B cell (primary cell): ENCODE measurements at regions not wholly inside any gene's neighbourhood (a gene's known extent, or its start where the extent isn't known, plus 50 kb on each side); places are given as distances from the start of the nearest gene placed in this dataset.
"Not testable (repeated sequence)": the region's sequence is repeated elsewhere in the genome, so short reads cannot be mapped to it uniquely, and the experiment has no call there.

ENCODE experiments used
- ATAC-seq: fragments of 200-7000 bp; cut with Tn5 transposase; one replicate; pipeline ENCODE4 v1.10.0; 2021; ENCODE audit warnings: low read depth, mild to moderate bottlenecking, moderate number of reproducible peaks, moderate library complexity
- CTCF ChIA-PET: fragments of 350-600 bp; sonication (Branson Sonifier 250); formaldehyde crosslinking; loops from one replicate; lab custom pipeline; 2021; ENCODE audit warnings: antibody characterized with exemption, inconsistent platforms; lab: Charles Lee
- POLR2A ChIA-PET: fragments of 350-600 bp; sonication (Branson Sonifier 250); formaldehyde crosslinking; loops from one replicate; lab custom pipeline; 2021; ENCODE audit warnings: antibody characterized with exemption; lab: Charles Lee
- DNase-seq: peaks from one replicate; pipeline ENCODE4 v3.0.0; 2013
- H2AFZ ChIP-seq: 2 replicates; pipeline ENCODE4 v1.6.1; 2012; ENCODE audit warnings: mild to moderate bottlenecking, low read depth, low read length; ENCODE audit not compliant: insufficient read depth, poor library complexity, severe bottlenecking
- H3K27ac ChIP-seq, 2 donors: 1 replicate in 1 of 2; 2 replicates in 1 of 2; pipeline ENCODE4 v1.5.1; 2012 to 2013; ENCODE audit warnings: low read length in 2 of 2, mild to moderate bottlenecking in 2 of 2, moderate library complexity in 1 of 2
- H3K27me3 ChIP-seq, 4 experiments: fragments of 200-600 bp in 1 of 4; sonication (generic) in 1 of 4; replicated peaks in 1 of 4; 1 replicate in 2 of 4; 2 replicates in 2 of 4; pipeline versions ENCODE4 v1.6.1 to v1.7.0; 2013 to 2016; ENCODE audit warnings: low read length in 3 of 4, mild to moderate bottlenecking in 2 of 4, mixed read lengths in 1 of 4, moderate library complexity in 1 of 4; ENCODE audit not compliant: insufficient read depth in 4 of 4, control insufficient read depth in 3 of 4; ENCODE audit errors: control extremely low read depth in 1 of 4
- H3K36me3 ChIP-seq, 2 experiments: replicated peaks in 1 of 2; 1 replicate in 1 of 2; 2 replicates in 1 of 2; pipeline versions ENCODE4 v1.6.1 to v1.7.1; 2013; ENCODE audit warnings: low read length in 1 of 2; ENCODE audit not compliant: insufficient read depth in 2 of 2, control insufficient read depth in 1 of 2; ENCODE audit errors: control extremely low read depth in 1 of 2, extremely low read depth in 1 of 2
- H3K4me1 ChIP-seq, 2 donors: fragments of 200-600 bp in 1 of 2; sonication (generic) in 1 of 2; 1 replicate in 1 of 2; 2 replicates in 1 of 2; pipeline versions ENCODE4 v1.5.1 to v1.6.1; 2013 to 2017; ENCODE audit warnings: low read length in 2 of 2; ENCODE audit not compliant: control insufficient read depth in 2 of 2, insufficient read depth in 2 of 2
- H3K4me2 ChIP-seq: replicated peaks from 2 replicates; pipeline ENCODE3; 2012; ENCODE audit warnings: mild to moderate bottlenecking, low read depth, low read length; ENCODE audit not compliant: poor library complexity, severe bottlenecking
- H3K4me3 ChIP-seq, 5 experiments: fragments of 200-600 bp in 1 of 5; sonication (generic) in 1 of 5; 1 replicate in 3 of 5; 2 replicates in 2 of 5; pipeline versions ENCODE4 v1.5.1 to v1.7.0; 2011 to 2016; ENCODE audit warnings: low read length in 4 of 5, mild to moderate bottlenecking in 4 of 5, low read depth in 2 of 5, control low read depth in 1 of 5, moderate library complexity in 1 of 5; ENCODE audit not compliant: insufficient read depth in 1 of 5; ENCODE audit errors: control extremely low read depth in 1 of 5, extremely low read depth in 1 of 5
- H3K79me2 ChIP-seq: fragments of 200-600 bp; sonication (generic); one replicate; pipeline ENCODE4 v1.6.0; 2016; ENCODE audit warnings: low read length; ENCODE audit not compliant: control insufficient read depth, insufficient read depth
- H3K9ac ChIP-seq: fragments of 200-600 bp; sonication (generic); 2 replicates; pipeline ENCODE4 v1.6.1; 2017; ENCODE audit warnings: mild to moderate bottlenecking, low read length, moderate library complexity
- H3K9me3 ChIP-seq, 3 donors: one replicate each; pipeline versions ENCODE4 v1.6.1 to v1.7.1; 2013; ENCODE audit warnings: low read length in 2 of 3; ENCODE audit not compliant: control insufficient read depth in 2 of 3, insufficient read depth in 1 of 3; ENCODE audit errors: control extremely low read depth in 1 of 3
- H4K20me1 ChIP-seq: 2 replicates; pipeline ENCODE4 v1.6.0; 2012; ENCODE audit warnings: mild to moderate bottlenecking, low read length; ENCODE audit not compliant: insufficient read depth, control insufficient read depth, poor library complexity, severe bottlenecking
- H3K27ac Mint-ChIP-seq: one replicate; pipeline ENCODE4 v1.8.0; 2021; ENCODE audit warnings: mixed read lengths
- H3K27me3 Mint-ChIP-seq: one replicate; pipeline ENCODE4 v1.8.0; 2021; ENCODE audit warnings: mixed read lengths
- H3K4me1 Mint-ChIP-seq: one replicate; pipeline ENCODE4 v1.8.0; 2021; ENCODE audit warnings: mixed read lengths
- H3K4me3 Mint-ChIP-seq: one replicate; pipeline ENCODE4 v1.8.0; 2021; ENCODE audit warnings: mixed read lengths
- H3K9me3 Mint-ChIP-seq: one replicate; pipeline ENCODE4 v1.8.0; 2022; ENCODE audit warnings: mixed read lengths; ENCODE audit not compliant: insufficient read depth
- CTCF ChIP-seq: fragments of 200-600 bp; IDR thresholded peaks from one replicate; pipeline ENCODE4 v1.8.0; 2022; ENCODE audit warnings: antibody characterized with exemption, mild to moderate bottlenecking
- EZH2 ChIP-seq: IDR thresholded peaks from 2 replicates; pipeline ENCODE4 v1.6.1; 2012; ENCODE audit warnings: borderline replicate concordance, low read depth, mild to moderate bottlenecking, moderate library complexity, low read length; ENCODE audit not compliant: insufficient read depth, poor library complexity, severe bottlenecking
- WGBS: methylation state at CpG from one replicate; pipeline ENCODE4 v1.1.5; 2013; ENCODE audit warnings: missing lambda C conversion rate; ENCODE audit not compliant: insufficient coverage; 5-methylcytosine and 5-hydroxymethylcytosine counted together
- intact Hi-C: fragments of 100-400 bp; cut with micrococcal nuclease; formaldehyde crosslinking; loops from one replicate; pipeline ENCODE4 v1.10.0; 2022

- Histone ChIP-seq H3K4me2 (no peak overlapping the region), H3K79me2 (no peaks in the 10 kb centered on the region), H3K9ac (no peak overlapping the region), H3K27ac (no peak overlapping the region), H3K9me3 (no peaks in the 10 kb centered on the region), H3K4me3 (no peak overlapping the region), H2AFZ (no peak overlapping the region), H3K36me3 (no peaks in the 10 kb centered on the region), H4K20me1 (no peaks in the 10 kb centered on the region), H3K4me1 (no peaks in the 10 kb centered on the region), H3K27me3 (no peaks in the 10 kb centered on the region)
- intact Hi-C loops: no loop called here
- Mint-ChIP-seq H3K9me3 (peaks cover 2% of the 10 kb centered on the region), H3K4me1 (no peaks in the 10 kb centered on the region), H3K4me3 (no peak overlapping the region), H3K27me3 (no peaks in the 10 kb centered on the region), H3K27ac (no peak overlapping the region)
- WGBS: 100% methylated on average over 1 of the region's 4 CpGs
- CTCF ChIA-PET: no interaction called here
- DNase-seq (no peak), ATAC-seq (no peak)
- no peak for TF ChIP-seq EZH2
- TF ChIP-seq CTCF: no peak
- POLR2A ChIA-PET: no interaction called here
Observed at GRCh38 chr4:28505064-28505463, 1644.4 kb downstream of the STIM2 start.

DNA sequence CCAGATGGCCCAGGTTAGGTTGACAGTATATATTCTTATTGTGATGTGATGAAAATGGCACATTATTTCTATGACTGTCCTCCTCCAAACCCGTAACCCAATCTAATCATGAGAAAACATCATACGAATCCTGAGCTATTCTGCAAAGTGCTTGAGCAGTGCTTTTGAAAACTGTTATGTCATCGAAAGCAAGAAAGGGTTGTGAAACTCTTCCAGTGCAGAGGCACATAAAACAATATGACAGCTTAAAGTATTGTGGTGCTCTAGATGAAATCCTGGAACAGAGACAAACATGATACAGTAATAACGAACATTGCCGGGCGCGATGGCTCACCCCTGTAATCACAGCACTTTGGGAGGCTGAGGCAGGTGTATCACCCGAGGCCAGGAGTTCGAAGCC lies 1648.0 kb downstream of the STIM2 start:
- ChIA-PET POLR2A (no interaction called here), CTCF (no interaction called here)
- no peak overlapping the region for H3K4me2 ChIP-seq
- H2AFZ ChIP-seq: no peak overlapping the region
- Mint-ChIP-seq H3K27ac (no peak overlapping the region), H3K4me3 (no peak overlapping the region), H3K27me3 (no peaks in the 10 kb centered on the region), H3K9me3 (peaks cover 2% of the 10 kb centered on the region), H3K4me1 (no peaks in the 10 kb centered on the region)
- intact Hi-C loops: no loop called here
- no peaks in the 10 kb centered on the region for H3K27me3 ChIP-seq
- H3K9me3 ChIP-seq: no peaks in the 10 kb centered on the region
- H3K79me2 ChIP-seq: no peaks in the 10 kb centered on the region
- DNase-seq (no peak), ATAC-seq (no peak)
- H4K20me1 ChIP-seq: no peaks in the 10 kb centered on the region
- H3K9ac ChIP-seq: no peak overlapping the region
- no peaks in the 10 kb centered on the region for H3K36me3 ChIP-seq
- H3K4me1 ChIP-seq: no peaks in the 10 kb centered on the region
- no peak overlapping the region for H3K4me3 ChIP-seq
- TF ChIP-seq CTCF: no peak
- no peak for TF ChIP-seq EZH2
- WGBS: 97% methylated on average over 7 of the region's 9 CpGs
- no peak overlapping the region for H3K27ac ChIP-seq

- POLR2A ChIA-PET, CTCF ChIA-PET, H3K9me3 Mint-ChIP-seq, H3K27me3 Mint-ChIP-seq, H3K9ac ChIP-seq, intact Hi-C loops, H3K4me1 Mint-ChIP-seq, H3K4me3 Mint-ChIP-seq, H3K36me3 ChIP-seq, ATAC-seq, H3K4me3 ChIP-seq, H4K20me1 ChIP-seq, H3K9me3 ChIP-seq, H3K79me2 ChIP-seq, H3K27me3 ChIP-seq, DNase-seq, H3K4me2 ChIP-seq, H3K4me1 ChIP-seq, H3K27ac ChIP-seq, H3K27ac Mint-ChIP-seq, H2AFZ ChIP-seq: not testable (repeated sequence)
- 96% methylated on average over 19 of the region's 30 CpGs for WGBS
Observed at GRCh38 chr4:28514766-28515165, 1654.1 kb downstream of the STIM2 start.
